ENCODE measurements at regions not wholly inside any gene's neighbourhood (a gene's known extent, or its start where the extent isn't known, plus 50 kb on each side); places are given as distances from the start of the nearest gene placed in this dataset.

GRCh38 chr12:83954071-83954789 lies 958.4 kb downstream of the SLC6A15 start (continued):
- TF ChIP-seq ZNF692 (tag by site-specific recombination; IDR thresholded peaks at IDR 0.05) (no peak), ZBTB26 (tag by site-specific recombination; optimal IDR thresholded peaks at IDR 0.05) (no peak), KLF1 (tag by site-specific recombination; IDR thresholded peaks at IDR 0.05) (no peak)

- Histone ChIP-seq H3K4me1 (ENCODE audit: control insufficient read depth, insufficient read depth, low read length) (no peaks in the 10 kb centered on the region), H3K9me3 (ENCODE audit: control insufficient read depth, insufficient read depth, low read depth, low read length) (no peaks in the 10 kb centered on the region), H3K4me3 (ENCODE audit: low read depth, low read length) (no peak overlapping the region), H3K36me3 (ENCODE audit: control insufficient read depth in 2 of 2, insufficient read depth in 1 of 2, low read length in 2 of 2) (no peaks in the 10 kb centered on the region), H3K27ac (ENCODE audit: extremely low read depth, low read depth, low read length) (no peak overlapping the region)
- ChIA-PET POLR2A (no interaction called here), CTCF (no interaction called here)
- TF ChIP-seq ZNF157 (tag by site-specific recombination; IDR thresholded peaks at IDR 0.05) (no peak), GLIS1 (tag by site-specific recombination; IDR thresholded peaks at IDR 0.05) (no peak), KLF9 (tag by site-specific recombination; IDR thresholded peaks at IDR 0.05; ENCODE audit: low read depth) (no peak), ZIC2 (tag by site-specific recombination; IDR thresholded peaks at IDR 0.05) (no peak), ZFP41 (tag by site-specific recombination; IDR thresholded peaks at IDR 0.05; ENCODE audit: borderline replicate concordance) (no peak), ZNF707 (tag by site-specific recombination; IDR thresholded peaks at IDR 0.05) (no peak)
Measured at GRCh38 chr12:83945871-83946270, 966.7 kb downstream of the SLC6A15 start.

GRCh38 chr12:83939718-83940117 lies 972.9 kb downstream of the SLC6A15 start:
- Histone ChIP-seq H3K27ac (ENCODE audit: extremely low read depth, low read depth, low read length) (no peak overlapping the region), H3K36me3 (ENCODE audit: control insufficient read depth in 2 of 2, insufficient read depth in 1 of 2, low read length in 2 of 2) (no peaks in the 10 kb centered on the region), H3K4me3 (ENCODE audit: low read depth, low read length) (no peak overlapping the region), H3K4me1 (ENCODE audit: control insufficient read depth, insufficient read depth, low read length) (no peaks in the 10 kb centered on the region), H3K9me3 (ENCODE audit: control insufficient read depth, insufficient read depth, low read depth, low read length) (no peaks in the 10 kb centered on the region)
- CTCF ChIA-PET: no interaction called here
- TF ChIP-seq ZXDB (tag by site-specific recombination; IDR thresholded peaks at IDR 0.05): no peak
- TF ChIP-seq SETDB1 (IDR thresholded peaks at IDR 0.05; ENCODE audit: insufficient read length, low read length): no peak
- TF ChIP-seq GFI1B (tag by site-specific recombination; IDR thresholded peaks at IDR 0.05): no peak
- no peak for TF ChIP-seq ZNF221 (tag by site-specific recombination; IDR thresholded peaks at IDR 0.05; ENCODE audit: borderline replicate concordance)
- no peak for TF ChIP-seq ZNF626 (tag by site-specific recombination; IDR thresholded peaks at IDR 0.05)
- TF ChIP-seq ZNF423 (tag by site-specific recombination; IDR thresholded peaks at IDR 0.05): no peak
- no peak for TF ChIP-seq ZNF670 (tag by site-specific recombination; IDR thresholded peaks at IDR 0.05; ENCODE audit: low read depth)
- TF ChIP-seq ZFP69B (tag by site-specific recombination; IDR thresholded peaks at IDR 0.05): no peak
- no peak for TF ChIP-seq CTCF (tag by site-specific recombination; IDR thresholded peaks at IDR 0.05)
- TF ChIP-seq ZNF514 (tag by site-specific recombination; IDR thresholded peaks at IDR 0.05): no peak
- no peak for TF ChIP-seq AEBP2 (tag by site-specific recombination; IDR thresholded peaks at IDR 0.05; ENCODE audit: borderline replicate concordance)
- POLR2A ChIA-PET: no interaction called here
